H9 (cell line): ENCODE measurements at regions not wholly inside any gene's neighbourhood (a gene's known extent, or its start where the extent isn't known, plus 50 kb on each side); places are given as distances from the start of the nearest gene placed in this dataset.

Experiments used
- DNase-seq: peaks from one replicate; pipeline ENCODE4 v3.0.0-alpha.2; 2017
- H2AFZ ChIP-seq: one replicate; pipeline ENCODE4 v1.6.1; 2013; ENCODE audit warnings: mild to moderate bottlenecking, low read length, control low read depth, moderate library complexity
- H2AK5ac ChIP-seq: 2 replicates; pipeline ENCODE4 v1.6.1; 2013; ENCODE audit warnings: low read length, control low read depth, mixed read lengths; ENCODE audit not compliant: insufficient read length
- H2BK120ac ChIP-seq: one replicate; pipeline ENCODE4 v1.6.1; 2013; ENCODE audit warnings: low read depth, mild to moderate bottlenecking, low read length, control low read depth, inconsistent platforms; ENCODE audit not compliant: poor library complexity, severe bottlenecking
- H2BK12ac ChIP-seq: 2 replicates; pipeline ENCODE4 v1.6.1; 2013; ENCODE audit warnings: low read length, control low read depth, mixed read lengths, low read depth; ENCODE audit not compliant: insufficient read length
- H2BK15ac ChIP-seq: 2 replicates; pipeline ENCODE4 v1.6.1; 2013; ENCODE audit warnings: low read depth, low read length, control low read depth
- H2BK20ac ChIP-seq: one replicate; pipeline ENCODE4 v1.6.1; 2013; ENCODE audit warnings: low read depth, mild to moderate bottlenecking, low read length, control low read depth, inconsistent platforms; ENCODE audit not compliant: poor library complexity, severe bottlenecking
- H2BK5ac ChIP-seq: 2 replicates; pipeline ENCODE4 v1.6.1; 2013; ENCODE audit warnings: low read length, control low read depth, mixed read lengths; ENCODE audit not compliant: insufficient read length
- H3K14ac ChIP-seq: 2 replicates; pipeline ENCODE4 v1.6.1; 2013; ENCODE audit warnings: low read length, control low read depth; ENCODE audit not compliant: insufficient read depth
- H3K18ac ChIP-seq: 2 replicates; pipeline ENCODE4 v1.6.1; 2013; ENCODE audit warnings: low read depth, mild to moderate bottlenecking, mixed read lengths, low read length, control low read depth; ENCODE audit not compliant: insufficient read length
- H3K23ac ChIP-seq: 2 replicates; pipeline ENCODE4 v1.6.1; 2013; ENCODE audit warnings: low read length, control low read depth, mixed read lengths, low read depth; ENCODE audit not compliant: insufficient read length
- H3K23me2 ChIP-seq: 2 replicates; pipeline ENCODE4 v1.6.1; 2013; ENCODE audit warnings: low read depth, mild to moderate bottlenecking, mixed read lengths, low read length, control low read depth; ENCODE audit not compliant: insufficient read length, poor library complexity, severe bottlenecking
- H3K27ac ChIP-seq: 2 replicates; pipeline ENCODE4 v1.5.1; 2013; ENCODE audit warnings: low read length, control low read depth, mixed read lengths, low read depth; ENCODE audit not compliant: insufficient read length
- H3K27me3 ChIP-seq: 2 replicates; pipeline ENCODE4 v1.6.1; 2013; ENCODE audit warnings: low read length, control low read depth, inconsistent platforms; ENCODE audit not compliant: insufficient read depth
- H3K4ac ChIP-seq: 2 replicates; pipeline ENCODE4 v1.6.1; 2013; ENCODE audit warnings: low read depth, mild to moderate bottlenecking, control low read depth, inconsistent platforms, low read length, moderate library complexity
- H3K4me1 ChIP-seq: 2 replicates; pipeline ENCODE4 v1.6.1; 2013; ENCODE audit warnings: low read length, control low read depth, inconsistent platforms; ENCODE audit not compliant: insufficient read depth
- H3K4me2 ChIP-seq: 2 replicates; pipeline ENCODE4 v1.6.1; 2013; ENCODE audit warnings: low read length, control low read depth, mixed read lengths; ENCODE audit not compliant: insufficient read length, insufficient read depth
- H3K56ac ChIP-seq: 2 replicates; pipeline ENCODE4 v1.6.1; 2013; ENCODE audit warnings: low read depth, mild to moderate bottlenecking, mixed read lengths, low read length, control low read depth; ENCODE audit not compliant: insufficient read length
- H3K79me1 ChIP-seq: 2 replicates; pipeline ENCODE4 v1.6.1; 2013; ENCODE audit warnings: low read depth, mild to moderate bottlenecking, moderate library complexity, low read length, control low read depth, inconsistent platforms; ENCODE audit not compliant: insufficient read depth, poor library complexity, severe bottlenecking
- H3K79me2 ChIP-seq: 2 replicates; pipeline ENCODE4 v1.6.1; 2013; ENCODE audit warnings: low read length, control low read depth, inconsistent platforms; ENCODE audit not compliant: insufficient read depth
- H3K9ac ChIP-seq: 2 replicates; pipeline ENCODE4 v1.6.1; 2013; ENCODE audit warnings: low read length, control low read depth, mixed read lengths; ENCODE audit not compliant: insufficient read length; ENCODE audit errors: extremely low read depth
- H3K9me3 ChIP-seq: one replicate; pipeline ENCODE4 v1.6.1; 2013; ENCODE audit warnings: low read depth, low read length, inconsistent platforms; ENCODE audit not compliant: control insufficient read depth
- H3T11ph ChIP-seq: one replicate; pipeline ENCODE4 v1.6.1; 2013; ENCODE audit warnings: mild to moderate bottlenecking, low read length, control low read depth, inconsistent platforms
- H4K20me1 ChIP-seq: one replicate; pipeline ENCODE4 v1.6.1; 2013; ENCODE audit not compliant: control insufficient read depth, insufficient read length, insufficient read depth
- H4K5ac ChIP-seq: 2 replicates; pipeline ENCODE4 v1.6.1; 2013; ENCODE audit warnings: low read depth, mild to moderate bottlenecking, mixed read lengths, low read length, control low read depth; ENCODE audit not compliant: insufficient read length
- H4K8ac ChIP-seq: replicated peaks from 2 replicates; pipeline ENCODE4 v1.6.1; 2013; ENCODE audit warnings: low read length, control low read depth, mixed read lengths, low read depth; ENCODE audit not compliant: insufficient read length
- H4K91ac ChIP-seq: 2 replicates; pipeline ENCODE4 v1.6.1; 2013; ENCODE audit warnings: low read depth, mild to moderate bottlenecking, moderate library complexity, mixed read lengths, low read length, control low read depth; ENCODE audit not compliant: insufficient read length
- H3K27ac Mint-ChIP-seq, 3 experiments: 2 replicates in 2 of 3; 3 replicates in 1 of 3; pipeline ENCODE4 v1.8.0; 2020 to 2021; ENCODE audit warnings: mixed read lengths in 3 of 3, mild to moderate bottlenecking in 1 of 3, moderate library complexity in 1 of 3
- H3K27me3 Mint-ChIP-seq: 2 replicates; pipeline ENCODE4 v1.8.0; 2021; ENCODE audit warnings: low read depth, mild to moderate bottlenecking, moderate library complexity, mixed read lengths
- H3K36me3 Mint-ChIP-seq, 3 experiments: 2 replicates in 2 of 3; 3 replicates in 1 of 3; pipeline ENCODE4 v1.8.0; 2020 to 2021; ENCODE audit warnings: low read depth in 3 of 3, mixed read lengths in 3 of 3; ENCODE audit not compliant: insufficient read depth in 1 of 3
- H3K4me1 Mint-ChIP-seq, 2 experiments: 2 replicates each; pipeline ENCODE4 v1.8.0; 2020; ENCODE audit warnings: mixed read lengths in 2 of 2
- H3K4me3 Mint-ChIP-seq, 2 experiments: 2 replicates in 1 of 2; 3 replicates in 1 of 2; pipeline ENCODE4 v1.8.0; 2020 to 2021; ENCODE audit warnings: mild to moderate bottlenecking in 2 of 2, mixed read lengths in 2 of 2, moderate library complexity in 1 of 2
- H3K9me3 Mint-ChIP-seq, 2 experiments: 2 replicates in 1 of 2; 3 replicates in 1 of 2; pipeline ENCODE4 v1.8.0; 2020; ENCODE audit warnings: mild to moderate bottlenecking in 2 of 2, mixed read lengths in 2 of 2, moderate library complexity in 1 of 2
- CTCF ChIP-seq: fragments of 200-600 bp; sonication (generic); conservative IDR thresholded peaks from 3 replicates; pipeline ENCODE4 v1.8.0; 2021; ENCODE audit warnings: antibody characterized with exemption, mild to moderate bottlenecking

GRCh38 chr2:48209214-48209885, 105.1 kb upstream of the FOXN2 start:
- no peak overlapping the region for H4K5ac ChIP-seq
- H4K91ac ChIP-seq: no peak overlapping the region
- H2AFZ ChIP-seq: no peak overlapping the region
- Mint-ChIP-seq H3K4me3 (no peak overlapping the region), H3K27me3 (no peaks in the 10 kb centered on the region; the same call in 1 of the 2 replicates), H3K36me3 (0 out of 7 replicates have a peak, but pooled peaks cover 0 to 2% (median 0%) of the 10 kb centered on the region in 3 experiments), H3K9me3 (no peaks in the 10 kb centered on the region), H3K4me1 (peaks cover 38 to 42% of the 10 kb centered on the region in 2 experiments), H3K27ac (no peak overlapping the region)
- no peak overlapping the region for H2BK120ac ChIP-seq
- H3K23ac ChIP-seq: no peak overlapping the region
- H3K4me1 ChIP-seq: peaks cover 13% of the 10 kb centered on the region; the same call in 1 of the 2 replicates
- no peaks in the 10 kb centered on the region for H3K27me3 ChIP-seq
- no peak overlapping the region for H2BK20ac ChIP-seq
- H3K14ac ChIP-seq: no peak overlapping the region
- H3K4me2 ChIP-seq: no peak overlapping the region
- H3K18ac ChIP-seq: no peak overlapping the region
- no peak overlapping the region for H3T11ph ChIP-seq
- no peak overlapping the region for H4K8ac ChIP-seq
- no peak overlapping the region for H2BK15ac ChIP-seq
- H3K79me1 ChIP-seq: no peaks in the 10 kb centered on the region
- H4K20me1 ChIP-seq: no peaks in the 10 kb centered on the region
- no peaks in the 10 kb centered on the region for H3K23me2 ChIP-seq
- H2AK5ac ChIP-seq: no peak overlapping the region
- no peak for DNase-seq
- no peak overlapping the region for H3K56ac ChIP-seq
- H2BK5ac ChIP-seq: no peak overlapping the region
- no peak overlapping the region for H3K4ac ChIP-seq
- no peak overlapping the region for H2BK12ac ChIP-seq
- H3K9ac ChIP-seq: no peak overlapping the region
- no peak overlapping the region for H3K27ac ChIP-seq
- no peaks in the 10 kb centered on the region for H3K79me2 ChIP-seq
- H3K9me3 ChIP-seq: no peaks in the 10 kb centered on the region
- TF ChIP-seq CTCF: no peak
